ENCODE measurements at regions not wholly inside any gene's neighbourhood (a gene's known extent, or its start where the extent isn't known, plus 50 kb on each side); places are given as distances from the start of the nearest gene placed in this dataset.

GRCh38 chr6:19479551-19479950 is 357.6 kb upstream of the ID4 start:
- DNase-seq, result no peak

DNA sequence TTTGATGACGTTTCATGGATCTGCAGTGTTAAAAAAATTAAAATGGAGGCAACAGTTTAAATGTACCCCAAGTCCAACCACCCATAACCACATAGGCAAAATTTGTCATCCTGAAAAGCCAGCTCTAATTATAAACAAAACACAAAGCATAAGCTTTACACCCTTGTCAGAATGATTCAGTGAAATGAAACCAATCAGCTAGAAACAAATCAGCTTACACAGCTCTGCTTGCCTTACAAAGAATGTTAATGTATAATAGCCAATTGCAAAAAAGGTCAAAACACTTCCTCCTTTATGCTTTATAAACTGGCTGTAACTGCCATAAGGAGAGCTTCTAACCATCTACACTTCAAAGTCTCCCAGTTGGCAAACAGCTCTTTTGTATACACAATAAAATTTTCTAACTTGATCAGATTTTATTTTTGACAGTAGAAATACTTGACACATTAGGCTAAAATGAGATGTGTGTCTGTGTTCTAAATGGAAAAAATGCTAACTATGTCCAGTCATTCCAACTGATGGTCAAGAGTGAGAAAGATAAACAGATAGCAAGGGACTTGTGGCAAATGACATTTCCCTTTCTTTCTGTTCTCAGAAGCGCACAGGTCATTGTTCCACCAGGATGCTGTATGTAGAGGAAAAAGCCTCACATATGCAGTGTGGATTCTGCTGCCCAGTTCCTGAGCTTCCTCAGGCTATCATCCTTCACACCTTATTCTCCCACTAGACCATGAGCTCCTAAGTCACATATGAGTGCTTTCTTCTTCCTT is 344.3 kb upstream of the ID4 start:
- no peak for DNase-seq

DNA sequence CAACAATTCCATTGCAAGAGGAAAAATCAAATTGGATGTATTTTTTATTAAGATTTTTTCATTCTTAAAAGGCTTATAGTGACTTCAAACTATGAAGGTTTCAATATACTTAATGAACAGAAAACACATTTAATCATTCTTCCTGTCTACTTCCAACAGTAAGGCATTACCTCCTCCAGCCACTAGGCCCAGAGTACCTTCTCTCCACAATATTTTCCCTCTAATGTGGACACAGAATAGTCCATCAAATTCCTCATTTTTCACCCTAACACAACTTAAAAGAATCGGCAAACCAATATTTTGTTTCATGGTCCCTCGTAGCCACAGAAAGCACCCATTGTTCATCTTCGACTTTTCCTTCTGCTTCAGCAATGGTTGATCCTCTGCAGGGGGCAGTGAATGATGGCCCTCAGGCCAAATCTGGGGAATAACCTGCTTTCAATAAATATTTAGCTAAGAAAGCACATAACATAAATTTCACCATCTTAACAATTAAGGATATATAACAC is 335.4 kb upstream of the ID4 start:
- DNase-seq, result no peak

DNA sequence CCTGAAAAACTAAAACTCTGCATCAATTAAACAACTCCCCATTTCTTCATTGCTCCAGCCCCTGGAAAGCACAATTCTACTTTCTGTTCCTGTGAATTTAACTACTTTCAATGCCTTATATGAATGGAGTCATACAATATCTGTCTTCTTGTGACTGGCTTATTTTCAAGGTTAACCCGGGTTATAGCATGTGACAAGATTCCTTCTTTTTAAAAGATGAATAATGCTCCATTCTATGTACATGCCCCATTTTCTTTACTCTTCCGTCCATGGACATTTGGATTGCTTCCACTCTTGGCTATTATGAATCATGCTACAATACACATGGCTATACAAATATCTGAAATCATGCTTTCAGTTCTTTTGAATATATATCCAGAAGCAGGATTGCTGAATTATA is 334.9 kb upstream of the ID4 start:
- no peak for DNase-seq

- no peak for DNase-seq
These were observed 321.2 kb upstream of the ID4 start for GRCh38 chr6:19515939-19516338.

GRCh38 chr6:19519941-19520340 is 317.2 kb upstream of the ID4 start:
- DNase-seq, result no peak

DNA sequence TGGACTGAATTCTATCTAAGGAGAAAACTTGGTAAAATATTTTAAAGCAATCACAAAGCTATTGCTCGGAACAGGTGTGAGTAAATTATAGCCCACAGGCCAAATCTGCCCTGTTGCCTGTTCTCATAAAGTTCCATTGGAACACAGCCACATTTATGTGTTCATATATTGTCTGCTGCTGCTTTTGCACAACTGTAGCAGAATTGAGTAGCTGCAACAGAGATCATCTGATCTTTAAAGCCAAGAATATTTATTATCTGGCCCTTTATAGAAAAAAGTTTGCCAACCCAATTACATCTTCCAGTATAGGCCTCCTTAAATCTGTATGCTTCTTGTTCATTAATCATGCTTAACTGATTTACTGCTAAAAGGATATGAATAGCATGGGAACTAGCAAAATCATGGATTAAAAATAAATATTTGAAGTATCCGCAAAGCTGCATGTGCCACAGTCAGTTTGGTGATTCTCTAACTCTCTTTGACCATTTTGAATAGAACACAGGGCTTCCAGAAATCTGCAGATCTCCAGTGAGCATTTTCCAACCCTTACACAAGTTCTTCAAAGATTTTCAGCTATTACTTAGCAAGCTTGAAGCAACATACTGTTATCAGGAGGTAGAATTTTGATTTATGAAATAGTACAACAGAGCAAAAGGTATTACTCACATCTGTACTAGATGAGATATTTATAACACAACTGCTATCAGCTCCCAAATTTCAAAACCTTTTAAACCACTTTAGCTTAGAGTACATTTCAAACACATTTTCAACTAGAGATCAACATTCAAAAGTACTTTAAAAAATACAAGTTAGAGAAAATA is 312.6 kb upstream of the ID4 start:
- DNase-seq, result no peak

GRCh38 chr6:19525673-19526072 is 311.5 kb upstream of the ID4 start:
- no peak for DNase-seq

GRCh38 chr6:19530188-19530587 is 307.0 kb upstream of the ID4 start:
- DNase-seq, result no peak

DNA sequence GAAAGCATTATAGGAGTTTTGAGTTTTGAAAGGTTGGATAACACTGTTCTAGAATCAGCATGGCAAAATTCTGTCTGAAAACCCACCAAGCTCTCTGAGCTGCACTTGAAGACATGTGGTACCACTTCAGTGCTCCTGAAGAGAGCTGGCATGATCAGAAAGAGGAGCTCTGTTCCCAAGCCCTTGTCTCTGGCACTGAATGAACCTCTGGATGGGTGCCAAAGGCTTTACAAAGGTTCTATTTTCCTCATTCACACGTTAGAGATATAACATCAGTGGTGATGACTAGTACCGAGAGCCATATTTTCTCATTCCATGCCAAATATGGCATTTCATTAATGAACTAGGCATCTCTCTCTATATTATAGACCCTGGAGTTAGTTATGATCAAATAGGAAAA is 301.8 kb upstream of the ID4 start:
- DNase-seq, result no peak

DNA sequence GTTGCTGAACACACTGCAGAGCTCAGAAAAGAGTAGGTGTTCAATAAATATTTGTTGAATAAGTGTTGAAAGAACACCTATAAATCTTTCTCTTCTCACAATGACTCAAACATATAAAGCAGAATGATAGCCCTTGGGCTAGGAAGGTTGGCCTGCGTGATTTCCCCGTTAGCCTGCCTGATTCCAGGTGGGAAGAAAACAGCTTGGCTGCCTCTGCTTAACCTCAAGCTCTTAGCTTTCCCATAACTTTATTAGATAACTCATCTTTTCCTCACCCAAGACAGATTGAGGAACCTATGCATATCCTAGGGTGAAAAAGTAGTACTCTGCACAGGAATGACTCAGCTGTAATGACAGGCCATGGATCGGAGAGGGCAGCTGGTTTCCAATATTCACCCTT is 300.3 kb upstream of the ID4 start:
- no peak for DNase-seq

GRCh38 chr6:19538096-19538495 is 299.1 kb upstream of the ID4 start:
- DNase-seq, result no peak

- DNase-seq, result no peak
These were observed 289.7 kb upstream of the ID4 start for GRCh38 chr6:19547507-19547906.

DNA sequence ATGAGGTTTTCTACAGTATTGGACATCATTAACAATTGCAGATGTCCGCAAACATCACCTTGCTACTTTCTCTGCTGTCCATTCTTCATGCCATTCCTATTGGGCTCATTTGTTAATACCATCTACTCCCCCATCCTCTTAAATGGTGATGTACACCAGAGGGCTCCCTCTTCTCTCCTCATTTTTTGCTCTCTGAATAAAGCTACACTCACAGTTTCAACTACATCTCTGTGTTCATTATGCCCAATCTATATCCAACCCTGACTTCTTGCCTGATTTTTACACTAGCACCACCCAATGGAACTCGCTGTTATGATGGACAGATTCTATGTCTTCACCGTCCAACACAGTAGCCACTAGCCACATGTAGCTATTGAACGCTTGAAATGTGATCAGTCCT is 288.1 kb upstream of the ID4 start:
- no peak for DNase-seq

DNA sequence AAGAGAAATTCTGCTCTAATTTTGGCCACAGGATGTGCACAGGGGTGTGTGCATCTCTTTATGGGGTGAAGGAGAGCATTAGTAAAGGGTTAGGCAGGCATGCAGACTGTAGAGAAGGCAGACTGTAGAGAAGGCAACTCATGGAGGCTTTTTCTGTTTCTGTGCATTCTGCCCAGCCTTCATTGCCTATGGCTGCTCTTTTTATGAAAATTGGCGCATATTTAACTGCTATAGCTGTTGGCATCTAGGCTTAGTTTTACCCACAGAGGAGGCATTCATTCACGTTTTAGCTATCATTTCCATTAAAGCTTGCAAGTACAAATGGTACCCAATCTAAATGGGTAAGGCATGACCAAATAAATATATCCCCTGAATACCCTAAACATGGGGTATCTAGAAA is 286.8 kb upstream of the ID4 start:
- no peak for DNase-seq

GRCh38 chr6:19551611-19552010 is 285.6 kb upstream of the ID4 start:
- no peak for DNase-seq

- no peak for DNase-seq
These were observed 285.1 kb upstream of the ID4 start for GRCh38 chr6:19552076-19552475.

DNA sequence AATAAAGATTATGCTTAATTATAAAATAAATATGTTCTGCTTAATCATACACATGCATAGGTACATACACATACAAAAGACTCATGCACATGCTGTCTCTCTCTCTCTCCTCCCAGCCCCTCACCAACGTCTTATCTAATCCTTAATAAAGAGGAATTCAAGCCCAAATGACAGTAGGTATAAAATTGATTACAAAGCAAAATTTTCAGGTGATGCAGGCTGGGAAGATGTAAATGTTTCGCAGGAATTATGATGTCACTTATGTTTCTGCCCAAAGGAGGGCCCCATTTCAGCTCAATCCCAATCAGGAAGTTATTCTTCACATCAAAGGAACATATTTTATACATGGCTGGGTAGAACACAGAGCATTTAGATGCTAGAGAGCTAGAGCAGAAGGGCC is 284.6 kb upstream of the ID4 start:
- DNase-seq, result no peak

- DNase-seq, result no peak
These were observed 282.6 kb upstream of the ID4 start for GRCh38 chr6:19554356-19555225.

- no peak for DNase-seq
These were observed 280.0 kb upstream of the ID4 start for GRCh38 chr6:19557191-19557590.

DNA sequence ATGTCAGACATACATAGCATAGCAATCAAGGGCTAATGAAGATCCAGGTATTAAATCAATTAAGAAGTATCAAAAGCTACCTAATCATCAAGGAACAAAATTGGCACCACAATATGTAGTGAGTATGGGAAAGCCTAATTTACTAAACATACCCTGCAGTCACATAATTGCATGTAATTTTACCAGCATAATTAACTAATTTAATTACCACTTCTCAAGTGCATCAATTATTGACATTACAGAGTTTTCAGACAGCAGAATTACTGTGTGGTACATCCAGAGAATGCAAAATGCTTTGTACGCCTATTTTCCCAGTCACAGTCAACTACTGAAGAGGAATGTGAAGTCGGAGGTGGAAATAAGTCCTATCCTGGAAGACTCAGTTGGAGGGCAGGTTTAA is 279.0 kb upstream of the ID4 start:
- no peak for DNase-seq

DNA sequence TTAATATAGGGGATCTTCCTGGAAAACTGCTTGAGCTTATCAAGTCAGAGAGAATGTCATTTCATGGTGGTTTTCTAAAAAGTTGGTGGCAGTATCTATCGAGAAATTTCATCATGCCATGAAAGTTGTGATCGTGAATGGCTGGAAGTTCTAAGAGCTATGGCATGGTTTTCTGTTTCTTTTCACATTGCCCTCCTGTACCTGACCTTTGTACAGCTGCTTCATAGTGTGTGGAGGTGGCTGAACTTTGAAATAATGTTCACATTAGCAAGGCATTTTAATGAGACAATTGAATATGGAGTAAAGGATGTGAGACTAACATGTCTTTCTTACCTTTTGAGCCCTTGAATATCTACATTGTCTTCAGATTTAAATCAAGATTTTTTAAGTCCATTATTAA is 278.2 kb upstream of the ID4 start:
- no peak for DNase-seq

DNA sequence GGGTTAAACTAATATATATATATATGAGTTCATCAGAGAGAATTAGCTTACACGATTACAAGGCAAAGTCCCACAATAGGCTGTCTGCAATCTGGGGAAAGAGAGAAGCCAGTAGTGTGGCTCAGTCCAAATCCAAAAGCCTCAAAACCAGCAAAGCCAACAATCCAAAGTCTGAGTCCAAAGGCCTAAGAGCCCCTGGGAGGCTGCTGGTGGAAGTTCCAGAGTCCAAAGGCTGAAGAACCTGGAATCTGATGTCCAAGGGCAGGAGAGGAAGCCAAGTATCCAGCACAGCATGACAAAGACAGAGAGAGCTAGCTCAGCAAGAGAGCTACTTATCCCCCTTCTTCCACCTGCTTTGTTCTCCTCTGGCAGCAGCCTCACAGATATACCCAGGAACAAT is 274.7 kb upstream of the ID4 start:
- DNase-seq, result no peak
